DND-41 (cell line): ENCODE measurements at regions not wholly inside any gene's neighbourhood (a gene's known extent, or its start where the extent isn't known, plus 50 kb on each side); places are given as distances from the start of the nearest gene placed in this dataset.

ENCODE experiments used
- CTCF ChIP-seq: IDR thresholded peaks from 2 replicates; pipeline ENCODE4 v1.5.1; 2012; ENCODE audit warnings: borderline replicate concordance, low read length, moderate library complexity, mild to moderate bottlenecking; ENCODE audit not compliant: poor library complexity, severe bottlenecking; ENCODE audit errors: extremely low read depth
- EZH2 ChIP-seq: IDR thresholded peaks from 3 replicates; pipeline ENCODE4 v1.6.1; 2012; ENCODE audit warnings: borderline replicate concordance, low read depth, mild to moderate bottlenecking, moderate library complexity, low read length, inconsistent platforms; ENCODE audit not compliant: severe bottlenecking

GRCh38 chr6:8844968-8845367 is 409.6 kb upstream of the SLC35B3 start:
- TF ChIP-seq CTCF: no peak
- TF ChIP-seq EZH2: no peak
